ENCODE measurements at regions not wholly inside any gene's neighbourhood (a gene's known extent, or its start where the extent isn't known, plus 50 kb on each side); places are given as distances from the start of the nearest gene placed in this dataset.
A peak's percentile ranks its signal among the peaks of the same experiment; 100 is the strongest.

- no peak overlapping the region for H3K27ac Mint-ChIP-seq
- ATAC-seq, result no peak
- H3K36me3 Mint-ChIP-seq, result no peaks in the 10 kb centered on the region
- H3K9me3 Mint-ChIP-seq, result no peaks in the 10 kb centered on the region
- H3K4me1 Mint-ChIP-seq, result no peaks in the 10 kb centered on the region
- H3K4me3 Mint-ChIP-seq, result no peak overlapping the region
- peaks cover 12% of the 10 kb centered on the region for H3K27me3 Mint-ChIP-seq
Measured at GRCh38 chr1:106785176-106785575, 271.3 kb upstream of the PRMT6 start.

GRCh38 chr1:106787520-106787919 is 269.0 kb upstream of the PRMT6 start:
- Mint-ChIP-seq H3K36me3 (no peaks in the 10 kb centered on the region), H3K27me3 (no peaks in the 10 kb centered on the region), H3K27ac (no peak overlapping the region), H3K4me1 (no peaks in the 10 kb centered on the region), H3K9me3 (no peaks in the 10 kb centered on the region), H3K4me3 (no peak overlapping the region)
- no peak for ATAC-seq

GRCh38 chr1:106789686-106790085 is 266.8 kb upstream of the PRMT6 start:
- H3K4me1 Mint-ChIP-seq, result no peaks in the 10 kb centered on the region
- no peak overlapping the region for H3K27ac Mint-ChIP-seq
- no peaks in the 10 kb centered on the region for H3K27me3 Mint-ChIP-seq
- no peaks in the 10 kb centered on the region for H3K36me3 Mint-ChIP-seq
- no peak for ATAC-seq
- no peak overlapping the region for H3K4me3 Mint-ChIP-seq
- no peaks in the 10 kb centered on the region for H3K9me3 Mint-ChIP-seq

GRCh38 chr1:106791041-106791440 is 265.4 kb upstream of the PRMT6 start:
- Mint-ChIP-seq H3K9me3 (no peaks in the 10 kb centered on the region), H3K27me3 (no peaks in the 10 kb centered on the region), H3K36me3 (no peaks in the 10 kb centered on the region), H3K27ac (no peak overlapping the region), H3K4me3 (no peak overlapping the region), H3K4me1 (no peaks in the 10 kb centered on the region)
- no peak for ATAC-seq

- H3K9me3 Mint-ChIP-seq, result no peaks in the 10 kb centered on the region
- no peaks in the 10 kb centered on the region for H3K4me1 Mint-ChIP-seq
- no peak for ATAC-seq
- H3K27me3 Mint-ChIP-seq, result no peaks in the 10 kb centered on the region
- no peak overlapping the region for H3K27ac Mint-ChIP-seq
- H3K4me3 Mint-ChIP-seq, result no peak overlapping the region
- no peaks in the 10 kb centered on the region for H3K36me3 Mint-ChIP-seq
Measured at GRCh38 chr1:106793651-106794050, 262.8 kb upstream of the PRMT6 start.

- Mint-ChIP-seq H3K27me3 (no peaks in the 10 kb centered on the region), H3K4me1 (no peaks in the 10 kb centered on the region), H3K9me3 (no peaks in the 10 kb centered on the region), H3K4me3 (no peak overlapping the region), H3K36me3 (no peaks in the 10 kb centered on the region), H3K27ac (no peak overlapping the region)
- no peak for ATAC-seq
Measured at GRCh38 chr1:106798991-106799390, 257.5 kb upstream of the PRMT6 start.

GRCh38 chr1:106802181-106802580 is 254.3 kb upstream of the PRMT6 start:
- no peaks in the 10 kb centered on the region for H3K9me3 Mint-ChIP-seq
- H3K27ac Mint-ChIP-seq, result no peak overlapping the region
- ATAC-seq, result no peak
- no peaks in the 10 kb centered on the region for H3K27me3 Mint-ChIP-seq
- H3K4me3 Mint-ChIP-seq, result no peak overlapping the region
- no peaks in the 10 kb centered on the region for H3K4me1 Mint-ChIP-seq
- no peaks in the 10 kb centered on the region for H3K36me3 Mint-ChIP-seq

GRCh38 chr1:106814418-106814817 is 242.1 kb upstream of the PRMT6 start:
- no peak overlapping the region for H3K4me3 Mint-ChIP-seq
- H3K27me3 Mint-ChIP-seq, result no peaks in the 10 kb centered on the region
- no peak for ATAC-seq
- H3K27ac Mint-ChIP-seq, result no peak overlapping the region
- no peaks in the 10 kb centered on the region for H3K4me1 Mint-ChIP-seq
- no peaks in the 10 kb centered on the region for H3K36me3 Mint-ChIP-seq
- H3K9me3 Mint-ChIP-seq, result peaks cover 5% of the 10 kb centered on the region

GRCh38 chr1:106817575-106817974 is 238.9 kb upstream of the PRMT6 start:
- H3K9me3 Mint-ChIP-seq, result peaks cover under 1% of the 10 kb centered on the region
- no peaks in the 10 kb centered on the region for H3K27me3 Mint-ChIP-seq
- no peak overlapping the region for H3K27ac Mint-ChIP-seq
- H3K4me1 Mint-ChIP-seq, result no peaks in the 10 kb centered on the region
- no peaks in the 10 kb centered on the region for H3K36me3 Mint-ChIP-seq
- H3K4me3 Mint-ChIP-seq, result no peak overlapping the region
- ATAC-seq, result no peak

- ATAC-seq, result no peak
- Mint-ChIP-seq H3K36me3 (no peaks in the 10 kb centered on the region), H3K9me3 (peaks cover 3% of the 10 kb centered on the region), H3K27ac (no peak overlapping the region), H3K27me3 (no peaks in the 10 kb centered on the region), H3K4me3 (no peak overlapping the region), H3K4me1 (no peaks in the 10 kb centered on the region)
Measured at GRCh38 chr1:106831511-106831910, 225.0 kb upstream of the PRMT6 start.

GRCh38 chr1:106836708-106837107 is 219.8 kb upstream of the PRMT6 start:
- Mint-ChIP-seq H3K27me3 (no peaks in the 10 kb centered on the region), H3K36me3 (no peaks in the 10 kb centered on the region), H3K9me3 (no peaks in the 10 kb centered on the region), H3K4me1 (no peaks in the 10 kb centered on the region), H3K27ac (no peak overlapping the region), H3K4me3 (no peak overlapping the region)
- ATAC-seq, result no peak

GRCh38 chr1:106843518-106843917 is 213.0 kb upstream of the PRMT6 start:
- ATAC-seq, result no peak
- H3K36me3 Mint-ChIP-seq, result no peaks in the 10 kb centered on the region
- H3K9me3 Mint-ChIP-seq, result no peaks in the 10 kb centered on the region

GRCh38 chr1:106846656-106847055 is 209.8 kb upstream of the PRMT6 start:
- ATAC-seq, result no peak

More at GRCh38 chr1:106843518-106843917, 213.0 kb upstream of the PRMT6 start:
- H3K4me3 Mint-ChIP-seq, result no peak overlapping the region
- H3K27me3 Mint-ChIP-seq, result peaks cover 27% of the 10 kb centered on the region
- H3K27ac Mint-ChIP-seq, result no peak overlapping the region
- H3K4me1 Mint-ChIP-seq, result no peaks in the 10 kb centered on the region

GRCh38 chr1:106861110-106861509 is 195.4 kb upstream of the PRMT6 start:
- no peaks in the 10 kb centered on the region for H3K27me3 Mint-ChIP-seq
- H3K36me3 Mint-ChIP-seq, result no peaks in the 10 kb centered on the region
- H3K27ac Mint-ChIP-seq, result no peak overlapping the region
- ATAC-seq, result no peak
- H3K9me3 Mint-ChIP-seq, result peaks cover 14% of the 10 kb centered on the region
- H3K4me3 Mint-ChIP-seq, result no peak overlapping the region
- no peaks in the 10 kb centered on the region for H3K4me1 Mint-ChIP-seq

More at GRCh38 chr1:106846656-106847055, 209.8 kb upstream of the PRMT6 start:
- H3K36me3 Mint-ChIP-seq, result no peaks in the 10 kb centered on the region
- no peaks in the 10 kb centered on the region for H3K4me1 Mint-ChIP-seq
- peaks cover 27% of the 10 kb centered on the region for H3K27me3 Mint-ChIP-seq
- H3K9me3 Mint-ChIP-seq, result no peaks in the 10 kb centered on the region
- H3K27ac Mint-ChIP-seq, result no peak overlapping the region
- no peak overlapping the region for H3K4me3 Mint-ChIP-seq

GRCh38 chr1:106868828-106869227 is 187.6 kb upstream of the PRMT6 start:
- Mint-ChIP-seq H3K36me3 (no peaks in the 10 kb centered on the region), H3K27me3 (peaks cover 24% of the 10 kb centered on the region), H3K27ac (no peak overlapping the region), H3K4me3 (no peak overlapping the region), H3K9me3 (peaks cover 6% of the 10 kb centered on the region), H3K4me1 (no peaks in the 10 kb centered on the region)
- no peak for ATAC-seq

- Mint-ChIP-seq H3K27ac (no peak overlapping the region), H3K27me3 (peaks cover 24% of the 10 kb centered on the region), H3K4me3 (no peak overlapping the region), H3K9me3 (peaks cover 6% of the 10 kb centered on the region), H3K4me1 (peaks cover 6% of the 10 kb centered on the region), H3K36me3 (no peaks in the 10 kb centered on the region)
- ATAC-seq, result peak; percentile 65
Measured at GRCh38 chr1:106875622-106876021, 180.9 kb upstream of the PRMT6 start.

- Mint-ChIP-seq H3K4me3 (no peak overlapping the region), H3K27me3 (peaks cover 20% of the 10 kb centered on the region), H3K27ac (no peak overlapping the region), H3K36me3 (no peaks in the 10 kb centered on the region), H3K9me3 (peaks cover 4% of the 10 kb centered on the region), H3K4me1 (peaks cover 6% of the 10 kb centered on the region)
- peak; percentile 81 for ATAC-seq
Measured at GRCh38 chr1:106876384-106876783, 180.1 kb upstream of the PRMT6 start.

All from stimulated activated memory B cell treated with anti-CD40 and anti-IgM and Interleukin-4, amounts not matched to agents 10 μg/mL and 1 μg/mL and 100 μg/mL, for 72 hours (primary cell).